NCI-H82 (cell line): ENCODE measurements at regions not wholly inside any gene's neighbourhood (a gene's known extent, or its start where the extent isn't known, plus 50 kb on each side); places are given as distances from the start of the nearest gene placed in this dataset.
A peak's percentile ranks its signal among the peaks of the same experiment; 100 is the strongest.

ENCODE experiments used
- DNase-seq: peaks from one replicate; lab custom pipeline; 2025; lab: John Stamatoyannopoulos, UW

- no peak for DNase-seq
These were observed 53.1 kb upstream of the TRIM67 start for GRCh38 chr1:231108516-231109302.

- DNase-seq: no peak
These were observed 54.1 kb upstream of the TRIM67 start for GRCh38 chr1:231107600-231108326.

- DNase-seq: no peak
These were observed 54.7 kb upstream of the TRIM67 start for GRCh38 chr1:231107151-231107550.

- no peak for DNase-seq
These were observed 55.5 kb upstream of the TRIM67 start for GRCh38 chr1:231106347-231106746.

- DNase-seq: no peak
These were observed 56.9 kb upstream of the TRIM67 start for GRCh38 chr1:231104917-231105316.

- DNase-seq: no peak
These were observed 57.9 kb upstream of the TRIM67 start for GRCh38 chr1:231103961-231104360.

- no peak for DNase-seq
These were observed 60.1 kb upstream of the FAM89A start for GRCh38 chr1:231099996-231100767.

GRCh38 chr1:231099311-231099710 is 59.3 kb upstream of the FAM89A start:
- DNase-seq: no peak

- no peak for DNase-seq
These were observed 55.5 kb upstream of the FAM89A start for GRCh38 chr1:231095595-231095994.

- DNase-seq: no peak
These were observed 54.4 kb upstream of the FAM89A start for GRCh38 chr1:231094421-231094820.

- DNase-seq: no peak
These were observed 53.3 kb upstream of the FAM89A start for GRCh38 chr1:231093156-231093922.

GRCh38 chr1:231092380-231092779 is 52.3 kb upstream of the FAM89A start:
- DNase-seq: no peak

GRCh38 chr1:231091831-231092301 is 51.8 kb upstream of the FAM89A start:
- DNase-seq: peak; percentile 80

GRCh38 chr1:231091415-231091814 is 51.4 kb upstream of the FAM89A start:
- DNase-seq: no peak
